A673 (cell line): ENCODE measurements at regions not wholly inside any gene's neighbourhood (a gene's known extent, or its start where the extent isn't known, plus 50 kb on each side); places are given as distances from the start of the nearest gene placed in this dataset.

Source experiments
- BruUV-seq: library from RNA; stranded (reverse); fragments of 400-500 nt; replicated peaks from 2 replicates; lab custom pipeline; 2021; lab: Mats Ljungman, UMichigan
- CTCF ChIA-PET: fragments of 300-600 bp; sonication (Branson Sonifier 250); formaldehyde crosslinking; loops from one replicate; lab custom pipeline; 2022; ENCODE audit warnings: antibody characterized with exemption; lab: Charles Lee
- POLR2A ChIA-PET: fragments of 300-600 bp; sonication (Branson Sonifier 250); formaldehyde crosslinking; loops from one replicate; lab custom pipeline; 2022; ENCODE audit warnings: antibody characterized with exemption; ENCODE audit not compliant: low non-redundant PET; lab: Charles Lee
- DNase-seq: peaks from one replicate; pipeline ENCODE4 v3.0.0-alpha.2; 2015; ENCODE audit warnings: low spot score
- H3K27ac ChIP-seq: fragments of 200-600 bp; sonication (generic); 2 replicates; pipeline ENCODE4 v1.5.1; 2016; ENCODE audit warnings: mixed run types, low read depth, mild to moderate bottlenecking, mixed read lengths, antibody characterized with exemption, low read length; ENCODE audit not compliant: poor library complexity, severe bottlenecking
- H3K27me3 ChIP-seq: fragments of 200-600 bp; sonication (generic); replicated peaks from 2 replicates; pipeline ENCODE4 v1.6.1; 2017; ENCODE audit warnings: mixed run types, low read depth, mild to moderate bottlenecking, mixed read lengths, antibody characterized with exemption, low read length; ENCODE audit not compliant: insufficient read depth, poor library complexity
- H3K36me3 ChIP-seq: fragments of 200-600 bp; sonication (generic); 2 replicates; pipeline ENCODE4 v1.6.1; 2016; ENCODE audit warnings: mixed run types, mild to moderate bottlenecking, mixed read lengths, antibody characterized with exemption, low read length; ENCODE audit not compliant: insufficient read depth, poor library complexity, severe bottlenecking
- H3K4me1 ChIP-seq: fragments of 200-600 bp; sonication (generic); 2 replicates; pipeline ENCODE4 v1.6.1; 2017; ENCODE audit warnings: mixed run types, mild to moderate bottlenecking, mixed read lengths, antibody characterized with exemption, low read length; ENCODE audit not compliant: insufficient read depth, poor library complexity, severe bottlenecking
- H3K4me3 ChIP-seq: fragments of 200-600 bp; sonication (generic); 2 replicates; pipeline ENCODE4 v1.5.1; 2016; ENCODE audit warnings: low read depth, mixed run types, mild to moderate bottlenecking, mixed read lengths, low read length; ENCODE audit not compliant: poor library complexity, severe bottlenecking
- H3K9me3 ChIP-seq: fragments of 200-600 bp; sonication (generic); 2 replicates; pipeline ENCODE4 v1.6.1; 2016; ENCODE audit warnings: mixed run types, low read depth, mild to moderate bottlenecking, mixed read lengths, antibody characterized with exemption, low read length; ENCODE audit not compliant: poor library complexity, severe bottlenecking
- EZH2 ChIP-seq: fragments of 200-600 bp; sonication (generic); IDR thresholded peaks from 2 replicates; pipeline ENCODE4 v1.6.1; 2017; ENCODE audit warnings: borderline replicate concordance, low read depth, mild to moderate bottlenecking, mixed read lengths, antibody characterized with exemption, low read length; ENCODE audit not compliant: poor library complexity, severe bottlenecking
- intact Hi-C: fragments of 100-400 bp; cut with micrococcal nuclease; formaldehyde crosslinking; loops from one replicate; pipeline ENCODE4 v1.10.0; 2022; ENCODE audit not compliant: unreplicated experiment
- TF ChIP-seq, protein P1 (sequence below): fragments of 300-800, 200-600 bp; sonication (generic); conservative IDR thresholded peaks from 2 replicates; pipeline ENCODE4 v1.5.1; 2017; ENCODE audit warnings: low read depth, mild to moderate bottlenecking, antibody characterized with exemption, low read length, moderate library complexity, mixed read lengths

DNA sequence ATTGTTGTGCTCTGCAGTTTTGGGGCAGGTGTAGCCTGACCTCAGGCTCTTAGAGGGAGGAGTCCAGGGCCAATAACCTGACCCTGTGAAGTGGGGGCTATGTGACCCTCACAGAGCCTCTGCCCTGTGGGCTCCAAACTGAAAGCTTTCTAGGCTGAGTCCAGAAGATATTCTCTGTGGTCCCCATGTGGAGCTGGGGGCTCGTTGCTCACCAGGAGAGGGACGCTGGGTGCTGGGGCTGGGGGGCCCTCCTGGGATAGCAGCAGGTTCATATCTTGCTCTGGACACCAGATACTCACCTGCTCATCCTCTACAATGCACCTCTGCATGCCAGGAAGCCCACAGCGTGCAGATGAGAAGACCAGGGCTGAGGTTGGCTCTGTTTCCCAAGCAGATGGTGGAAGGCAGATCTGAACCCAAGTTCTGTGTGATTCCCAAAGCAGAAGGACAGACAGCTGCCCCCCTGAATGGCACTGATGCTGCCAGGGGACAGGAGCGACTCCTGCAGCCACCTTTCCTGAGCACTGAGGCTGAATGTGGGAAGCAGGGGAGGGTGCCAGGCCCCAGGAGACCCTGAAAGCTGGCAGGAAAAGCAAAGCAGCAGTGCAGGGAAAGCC lies 1022.0 kb downstream of the TBC1D22A start:
- DNase-seq: no peak
- Histone ChIP-seq H3K36me3 (no peaks in the 10 kb centered on the region), H3K4me3 (no peak overlapping the region), H3K9me3 (no peaks in the 10 kb centered on the region), H3K4me1 (no peaks in the 10 kb centered on the region), H3K27me3 (peaks cover 15% of the 10 kb centered on the region), H3K27ac (no peak overlapping the region)
- POLR2A ChIA-PET: no interaction called here
- no TSS peak for BruUV-seq
- intact Hi-C loops: no loop called here
- CTCF ChIA-PET: no interaction called here
- TF ChIP-seq, protein P1, sequence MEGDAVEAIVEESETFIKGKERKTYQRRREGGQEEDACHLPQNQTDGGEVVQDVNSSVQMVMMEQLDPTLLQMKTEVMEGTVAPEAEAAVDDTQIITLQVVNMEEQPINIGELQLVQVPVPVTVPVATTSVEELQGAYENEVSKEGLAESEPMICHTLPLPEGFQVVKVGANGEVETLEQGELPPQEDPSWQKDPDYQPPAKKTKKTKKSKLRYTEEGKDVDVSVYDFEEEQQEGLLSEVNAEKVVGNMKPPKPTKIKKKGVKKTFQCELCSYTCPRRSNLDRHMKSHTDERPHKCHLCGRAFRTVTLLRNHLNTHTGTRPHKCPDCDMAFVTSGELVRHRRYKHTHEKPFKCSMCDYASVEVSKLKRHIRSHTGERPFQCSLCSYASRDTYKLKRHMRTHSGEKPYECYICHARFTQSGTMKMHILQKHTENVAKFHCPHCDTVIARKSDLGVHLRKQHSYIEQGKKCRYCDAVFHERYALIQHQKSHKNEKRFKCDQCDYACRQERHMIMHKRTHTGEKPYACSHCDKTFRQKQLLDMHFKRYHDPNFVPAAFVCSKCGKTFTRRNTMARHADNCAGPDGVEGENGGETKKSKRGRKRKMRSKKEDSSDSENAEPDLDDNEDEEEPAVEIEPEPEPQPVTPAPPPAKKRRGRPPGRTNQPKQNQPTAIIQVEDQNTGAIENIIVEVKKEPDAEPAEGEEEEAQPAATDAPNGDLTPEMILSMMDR: no peak
- no peak for TF ChIP-seq EZH2

DNA sequence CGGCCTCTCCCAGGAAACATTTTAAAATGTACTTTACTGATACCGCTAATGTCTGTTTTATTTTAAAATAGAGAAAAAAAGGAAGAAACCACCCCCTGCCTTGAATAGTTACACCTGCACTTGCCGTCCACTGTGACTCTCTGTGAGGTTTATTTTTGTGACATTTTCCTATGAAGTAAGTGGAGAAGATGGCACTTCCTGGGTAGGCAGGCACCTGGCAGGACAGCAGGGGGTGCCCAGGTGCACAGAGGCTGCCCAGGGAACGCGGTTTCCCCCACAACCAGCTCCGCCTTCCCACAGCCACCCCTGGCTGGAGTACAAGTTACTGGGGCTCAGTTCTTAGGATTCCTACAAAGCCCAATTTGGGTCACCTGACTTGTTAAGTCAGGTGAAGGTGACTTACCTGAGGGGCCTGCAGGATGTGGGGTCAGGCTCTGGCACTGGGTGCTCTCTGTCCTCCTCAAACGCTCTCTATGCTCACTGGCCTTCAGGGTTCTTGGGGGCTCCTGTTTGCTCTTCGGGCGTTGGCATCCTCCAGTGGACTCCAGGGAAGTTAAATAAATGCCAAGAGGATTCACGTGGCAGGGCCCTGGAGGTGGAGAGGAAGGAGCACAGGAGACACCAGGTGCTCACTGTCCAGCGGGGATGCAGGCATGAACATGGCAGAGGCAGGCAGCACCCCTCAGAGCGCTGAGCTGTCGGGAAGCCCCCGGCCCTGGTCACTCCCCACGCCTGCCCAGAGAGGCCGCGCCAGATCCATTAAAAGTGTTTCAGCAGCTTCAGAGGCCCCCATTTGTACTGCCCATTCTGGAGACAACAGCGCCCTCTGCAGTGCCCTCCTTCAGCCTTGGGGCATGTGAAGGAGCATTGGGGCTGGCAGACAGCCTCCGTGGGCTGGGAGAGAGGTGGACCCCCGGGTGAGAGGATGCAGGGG lies 1021.2 kb downstream of the TBC1D22A start:
- DNase-seq: no peak
- peaks cover 7% of the 10 kb centered on the region for H3K27me3 ChIP-seq
- POLR2A ChIA-PET: no interaction called here
- H3K36me3 ChIP-seq: no peaks in the 10 kb centered on the region
- H3K4me3 ChIP-seq: no peak overlapping the region
- TF ChIP-seq, protein P1: no peak
- TF ChIP-seq EZH2: no peak
- intact Hi-C loops: no loop called here
- H3K27ac ChIP-seq: no peak overlapping the region
- no peaks in the 10 kb centered on the region for H3K9me3 ChIP-seq
- H3K4me1 ChIP-seq: no peaks in the 10 kb centered on the region
- BruUV-seq: no TSS peak
- CTCF ChIA-PET: no interaction called here

DNA sequence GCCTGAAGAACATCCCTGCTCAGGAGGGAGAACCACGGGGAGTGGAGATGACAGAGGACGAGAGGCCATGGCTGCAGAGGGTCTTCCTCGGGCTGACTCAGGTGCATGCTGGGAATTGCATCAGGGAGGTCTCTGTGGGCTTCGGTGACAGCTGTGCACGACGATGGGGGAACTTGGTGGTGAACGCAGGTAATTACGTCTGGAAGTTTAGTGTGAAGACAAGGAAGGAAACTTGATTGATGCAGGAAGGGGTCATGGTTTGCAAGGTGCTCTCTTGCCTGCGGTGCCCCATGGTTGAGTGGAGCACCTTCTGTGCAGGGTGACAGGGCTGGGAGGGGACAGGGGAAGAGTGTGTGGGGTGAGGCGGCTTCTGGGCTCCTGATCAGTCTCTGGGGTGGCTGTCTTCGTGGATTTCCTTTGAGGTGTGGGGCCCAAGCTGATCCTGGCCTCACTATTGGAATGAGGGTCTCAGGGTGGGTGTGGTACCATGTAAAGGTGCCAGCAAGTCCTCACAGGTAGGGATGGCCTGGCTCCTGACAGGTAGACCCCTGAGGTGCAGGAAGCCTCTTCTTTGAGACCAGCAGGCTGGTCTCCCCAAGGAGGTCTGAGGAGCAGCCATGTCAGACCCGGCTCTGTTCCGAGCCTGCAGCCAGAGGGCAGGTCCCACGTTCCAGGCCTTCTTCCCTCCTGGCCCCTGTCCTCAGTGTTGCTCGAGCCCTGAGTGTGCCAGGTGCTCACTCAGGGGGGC lies 1020.1 kb downstream of the TBC1D22A start:
- no peak for DNase-seq
- H3K4me3 ChIP-seq: no peak overlapping the region
- no peaks in the 10 kb centered on the region for H3K27me3 ChIP-seq
- ChIA-PET POLR2A (no interaction called here), CTCF (no interaction called here)
- intact Hi-C loops: no loop called here
- TF ChIP-seq, protein P1: no peak
- no peak for TF ChIP-seq EZH2
- no peaks in the 10 kb centered on the region for H3K9me3 ChIP-seq
- H3K27ac ChIP-seq: no peak overlapping the region
- no TSS peak for BruUV-seq
- no peaks in the 10 kb centered on the region for H3K36me3 ChIP-seq
- H3K4me1 ChIP-seq: no peaks in the 10 kb centered on the region
